ENCODE measurements at regions not wholly inside any gene's neighbourhood (a gene's known extent, or its start where the extent isn't known, plus 50 kb on each side); places are given as distances from the start of the nearest gene placed in this dataset.

DNA sequence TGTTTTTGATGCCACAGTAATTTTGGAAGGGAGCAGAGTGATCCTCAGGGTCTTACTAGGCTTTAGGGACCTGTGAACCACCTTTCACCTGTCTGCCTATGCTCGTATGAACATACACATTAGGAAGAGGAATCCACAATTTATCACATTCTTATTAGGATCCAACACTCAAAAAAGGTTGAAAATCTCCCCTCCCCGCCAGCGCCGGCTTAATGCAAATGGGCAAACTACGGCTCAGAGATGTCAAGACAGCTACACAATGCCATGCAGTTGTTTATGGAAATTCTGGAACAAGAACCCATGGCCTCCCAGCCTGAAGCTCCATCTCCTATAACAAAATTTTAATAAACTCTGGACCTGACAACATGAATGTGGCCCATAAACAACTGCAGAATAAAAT lies 375.9 kb upstream of the ACVR2A start:
- peak overlapping the region in 2 of 3 experiments; percentile 45 to 87; a peak in 4 of 7 replicates for H3K27ac Mint-ChIP-seq
- TF ChIP-seq, protein P1, sequence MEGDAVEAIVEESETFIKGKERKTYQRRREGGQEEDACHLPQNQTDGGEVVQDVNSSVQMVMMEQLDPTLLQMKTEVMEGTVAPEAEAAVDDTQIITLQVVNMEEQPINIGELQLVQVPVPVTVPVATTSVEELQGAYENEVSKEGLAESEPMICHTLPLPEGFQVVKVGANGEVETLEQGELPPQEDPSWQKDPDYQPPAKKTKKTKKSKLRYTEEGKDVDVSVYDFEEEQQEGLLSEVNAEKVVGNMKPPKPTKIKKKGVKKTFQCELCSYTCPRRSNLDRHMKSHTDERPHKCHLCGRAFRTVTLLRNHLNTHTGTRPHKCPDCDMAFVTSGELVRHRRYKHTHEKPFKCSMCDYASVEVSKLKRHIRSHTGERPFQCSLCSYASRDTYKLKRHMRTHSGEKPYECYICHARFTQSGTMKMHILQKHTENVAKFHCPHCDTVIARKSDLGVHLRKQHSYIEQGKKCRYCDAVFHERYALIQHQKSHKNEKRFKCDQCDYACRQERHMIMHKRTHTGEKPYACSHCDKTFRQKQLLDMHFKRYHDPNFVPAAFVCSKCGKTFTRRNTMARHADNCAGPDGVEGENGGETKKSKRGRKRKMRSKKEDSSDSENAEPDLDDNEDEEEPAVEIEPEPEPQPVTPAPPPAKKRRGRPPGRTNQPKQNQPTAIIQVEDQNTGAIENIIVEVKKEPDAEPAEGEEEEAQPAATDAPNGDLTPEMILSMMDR (conservative IDR thresholded peaks at IDR 0.05), result no peak
- peak overlapping the region in 1 of 2 experiments; percentile 35; a peak in 3 of 5 replicates for H3K4me3 Mint-ChIP-seq
- Histone ChIP-seq H3K23me2 (ENCODE audit: insufficient read length, low read depth, low read length, poor library complexity, severe bottlenecking) (no peaks in the 10 kb centered on the region), H2BK120ac (ENCODE audit: low read depth, low read length, poor library complexity, severe bottlenecking) (no peak overlapping the region), H4K91ac (ENCODE audit: insufficient read length, low read depth, low read length) (no peak overlapping the region), H2BK20ac (ENCODE audit: low read depth, low read length, poor library complexity, severe bottlenecking) (no peak overlapping the region), H3T11ph (ENCODE audit: low read length) (no peak overlapping the region), H2BK12ac (ENCODE audit: insufficient read length, low read depth, low read length) (no peak overlapping the region), H3K4me1 (ENCODE audit: insufficient read depth, low read length) (peaks cover 11% of the 10 kb centered on the region), H3K4me2 (ENCODE audit: insufficient read depth, insufficient read length, low read length) (peak overlapping the region; percentile 15), H3K4ac (ENCODE audit: low read depth, low read length) (no peak overlapping the region), H3K27ac (ENCODE audit: insufficient read length, low read depth, low read length) (no peak overlapping the region), H3K79me2 (ENCODE audit: insufficient read depth, low read length) (no peaks in the 10 kb centered on the region), H2BK5ac (ENCODE audit: insufficient read length, low read length) (no peak overlapping the region), H4K20me1 (ENCODE audit: control insufficient read depth, insufficient read depth, insufficient read length) (no peaks in the 10 kb centered on the region), H2BK15ac (ENCODE audit: low read depth, low read length) (no peak overlapping the region), H2AFZ (ENCODE audit: low read length) (no peak overlapping the region), H4K8ac (replicated peaks; ENCODE audit: insufficient read length, low read depth, low read length) (no peak overlapping the region), H3K9me3 (ENCODE audit: control insufficient read depth, low read depth, low read length) (no peaks in the 10 kb centered on the region), H3K23ac (ENCODE audit: insufficient read length, low read depth, low read length) (no peak overlapping the region), H4K5ac (ENCODE audit: insufficient read length, low read depth, low read length) (no peak overlapping the region), H2AK5ac (ENCODE audit: insufficient read length, low read length) (no peak overlapping the region), H3K56ac (ENCODE audit: insufficient read length, low read depth, low read length) (no peak overlapping the region), H3K27me3 (ENCODE audit: insufficient read depth, low read length) (no peaks in the 10 kb centered on the region), H3K79me1 (ENCODE audit: insufficient read depth, low read depth, low read length, poor library complexity, severe bottlenecking) (no peaks in the 10 kb centered on the region), H3K18ac (ENCODE audit: insufficient read length, low read depth, low read length) (no peak overlapping the region), H3K9ac (ENCODE audit: extremely low read depth, insufficient read length, low read length) (no peak overlapping the region), H3K14ac (ENCODE audit: insufficient read depth, low read length) (no peak overlapping the region)
- no peaks in the 10 kb centered on the region for H3K9me3 Mint-ChIP-seq
- 0 out of 7 replicates have a peak, but pooled peaks cover 0 to 3% (median 0%) of the 10 kb centered on the region in 3 experiments for H3K36me3 Mint-ChIP-seq (ENCODE audit: insufficient read depth in 1 of 3, low read depth in 3 of 3)
- WGBS (ENCODE audit: extremely low coverage, insufficient read length, low lambda C conversion rate), result no CpG with 5 or more reads among the region's 5 CpGs
- DNase-seq, result no peak
- H3K27me3 Mint-ChIP-seq (ENCODE audit: low read depth), result no peaks in the 10 kb centered on the region
- H3K4me1 Mint-ChIP-seq, result peaks cover 46 to 47% of the 10 kb centered on the region in 2 experiments
